H4 (cell line): ENCODE measurements at regions not wholly inside any gene's neighbourhood (a gene's known extent, or its start where the extent isn't known, plus 50 kb on each side); places are given as distances from the start of the nearest gene placed in this dataset.
"Not testable (repeated sequence)": the region's sequence is repeated elsewhere in the genome, so short reads cannot be mapped to it uniquely, and the experiment has no call there.

Experiments
- DNase-seq: peaks from one replicate; pipeline ENCODE4 v3.0.0-alpha.2; 2015; ENCODE audit warnings: low spot score

GRCh38 chr17:73851091-73851490 lies 206.8 kb upstream of the SDK2 start:
- no peak for DNase-seq

- no peak for DNase-seq
Observed at GRCh38 chr17:73851921-73852320, 207.7 kb upstream of the SDK2 start.

- DNase-seq: peak; percentile 40
Observed at GRCh38 chr17:73855720-73856333, 211.6 kb upstream of the SDK2 start.

GRCh38 chr17:73856556-73856955 lies 212.3 kb upstream of the SDK2 start:
- DNase-seq: no peak

- not testable (repeated sequence) for DNase-seq
Observed at GRCh38 chr17:73859439-73860008, 215.3 kb upstream of the SDK2 start.

GRCh38 chr17:73861543-73861942 lies 217.3 kb upstream of the SDK2 start:
- DNase-seq: no peak

GRCh38 chr17:73863761-73864535 lies 219.7 kb upstream of the SDK2 start:
- no peak for DNase-seq

GRCh38 chr17:73865831-73866230 lies 221.6 kb upstream of the SDK2 start:
- DNase-seq: no peak

GRCh38 chr17:73867056-73867455 lies 222.8 kb upstream of the SDK2 start:
- no peak for DNase-seq

- DNase-seq: no peak
Observed at GRCh38 chr17:73870068-73870467, 225.8 kb upstream of the SDK2 start.

GRCh38 chr17:73870473-73870872 lies 226.2 kb upstream of the SDK2 start:
- DNase-seq: no peak

GRCh38 chr17:73872816-73873215 lies 228.6 kb upstream of the SDK2 start:
- no peak for DNase-seq

GRCh38 chr17:73874008-73874720 lies 229.9 kb upstream of the SDK2 start:
- DNase-seq: no peak

GRCh38 chr17:73875346-73875745 lies 231.1 kb upstream of the SDK2 start:
- no peak for DNase-seq

- no peak for DNase-seq
Observed at GRCh38 chr17:73877962-73878361, 233.7 kb upstream of the SDK2 start.

- DNase-seq: no peak
Observed at GRCh38 chr17:73878923-73879322, 234.7 kb upstream of the SDK2 start.

- no peak for DNase-seq
Observed at GRCh38 chr17:73879987-73880386, 235.7 kb upstream of the SDK2 start.

- no peak for DNase-seq
Observed at GRCh38 chr17:73882590-73882989, 238.3 kb upstream of the SDK2 start.

- DNase-seq: no peak
Observed at GRCh38 chr17:73883175-73883574, 238.9 kb upstream of the SDK2 start.

- no peak for DNase-seq
Observed at GRCh38 chr17:73887739-73888138, 243.5 kb upstream of the SDK2 start.

GRCh38 chr17:73888862-73889261 lies 244.6 kb upstream of the SDK2 start:
- DNase-seq: no peak

- no peak for DNase-seq
Observed at GRCh38 chr17:73889439-73889838, 245.2 kb upstream of the SDK2 start.
